ENCODE measurements at regions not wholly inside any gene's neighbourhood (a gene's known extent, or its start where the extent isn't known, plus 50 kb on each side); places are given as distances from the start of the nearest gene placed in this dataset.

- TF ChIP-seq CTCF (IDR thresholded peaks at IDR 0.05) (no peak), POLR2A (IDR thresholded peaks at IDR 0.05) (no peak)
Observed at GRCh38 chr9:75669721-75670120, 220.8 kb upstream of the PCSK5 start.
